ENCODE measurements at regions not wholly inside any gene's neighbourhood (a gene's known extent, or its start where the extent isn't known, plus 50 kb on each side); places are given as distances from the start of the nearest gene placed in this dataset.
"Not testable (repeated sequence)": the region's sequence is repeated elsewhere in the genome, so short reads cannot be mapped to it uniquely, and the experiment has no call there.

DNA sequence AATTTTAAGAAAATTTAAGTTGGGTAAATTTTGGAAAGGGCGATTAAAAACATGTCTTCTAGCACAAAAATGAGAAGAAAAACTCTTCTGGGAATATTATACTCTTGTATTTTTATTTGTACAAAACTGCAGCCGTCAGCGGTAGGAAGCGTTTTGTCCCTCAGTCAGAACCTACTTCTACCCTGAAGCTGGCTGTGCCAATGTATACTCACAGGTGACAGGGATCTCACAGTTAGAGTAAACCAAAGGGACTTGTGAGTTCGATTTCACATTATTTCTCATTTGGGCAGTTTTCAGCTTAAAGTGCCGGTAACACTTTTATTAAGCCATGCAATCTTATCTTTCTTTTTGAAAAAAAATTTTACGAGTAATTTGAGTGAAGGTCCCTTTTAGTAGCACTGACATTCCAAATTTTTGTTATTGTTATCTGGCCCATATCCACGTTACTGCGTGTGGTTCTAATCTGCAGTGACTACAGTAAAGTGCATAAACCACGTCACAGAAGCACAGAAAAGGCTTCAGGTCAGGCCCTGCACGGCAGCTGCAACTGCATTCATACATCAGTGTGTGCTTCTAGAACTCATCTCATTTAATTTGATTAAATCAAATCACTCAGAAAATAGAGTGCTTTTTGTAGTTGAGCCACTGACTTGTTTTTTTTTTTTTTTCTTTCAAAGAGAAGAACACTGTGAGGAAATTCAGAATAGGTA, 387.3 kb downstream of the LIG4 start:
- intact Hi-C loops (cut with micrococcal nuclease), result no loop called here

DNA sequence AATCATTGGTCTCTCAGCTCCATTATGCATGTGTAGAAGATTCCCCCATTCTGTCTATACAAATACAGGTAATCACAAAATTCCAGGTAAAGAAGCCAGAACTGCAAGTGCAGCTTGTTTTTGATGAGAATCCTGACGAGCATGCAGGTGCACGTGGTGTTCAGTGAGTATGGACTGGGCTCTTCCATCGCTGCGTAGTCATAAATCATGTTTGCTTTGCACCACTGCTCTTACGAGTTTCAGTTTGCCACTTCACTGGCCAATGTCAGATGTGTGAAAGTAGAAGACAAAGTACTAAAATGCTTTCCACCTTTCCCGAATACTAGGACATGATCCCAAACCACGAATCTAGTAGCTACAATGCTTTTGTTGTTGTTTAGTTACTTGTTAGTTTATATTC, 390.7 kb downstream of the LIG4 start:
- intact Hi-C loops (cut with micrococcal nuclease), result no loop called here

GRCh38 chr13:107822006-107822405, 393.3 kb downstream of the LIG4 start:
- intact Hi-C loops (cut with micrococcal nuclease), result no loop called here

DNA sequence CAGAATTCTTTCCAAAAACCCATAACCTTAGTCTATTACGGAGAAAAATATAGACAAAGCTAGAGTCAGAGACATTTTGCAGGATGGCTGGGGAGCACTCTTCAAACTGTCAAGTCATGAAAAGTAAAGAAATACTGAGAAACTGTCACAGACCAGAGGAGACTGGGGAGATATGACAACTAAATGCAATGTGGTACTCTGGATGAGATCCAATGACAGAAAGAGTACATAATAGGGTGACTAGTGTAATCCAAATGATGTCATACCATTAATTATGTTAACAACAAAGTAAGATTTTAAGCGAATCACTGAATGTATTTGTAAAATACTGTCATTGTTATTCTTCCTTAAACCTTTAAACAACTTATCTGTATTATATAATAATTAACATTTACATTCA, 393.8 kb downstream of the LIG4 start:
- intact Hi-C loops (cut with micrococcal nuclease), result no loop called here

DNA sequence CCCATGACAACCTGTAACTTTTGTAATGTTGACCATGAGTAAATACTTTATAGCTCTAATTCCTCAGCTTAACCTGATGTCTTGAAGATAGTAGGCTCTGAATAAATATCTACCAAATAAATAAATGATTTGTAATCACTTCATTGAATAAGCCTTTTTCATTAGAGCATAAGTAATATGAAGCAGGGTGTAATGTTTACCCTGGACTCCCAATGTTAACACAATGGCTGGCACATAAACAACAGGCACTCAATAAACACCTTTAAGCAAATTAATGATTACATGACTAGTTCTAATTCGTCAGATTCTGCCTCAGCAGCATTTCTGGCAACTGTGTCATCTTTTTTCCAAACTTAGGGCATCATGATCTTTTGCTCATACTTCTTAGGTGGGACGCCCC, 396.3 kb downstream of the LIG4 start:
- intact Hi-C loops (cut with micrococcal nuclease), result no loop called here

DNA sequence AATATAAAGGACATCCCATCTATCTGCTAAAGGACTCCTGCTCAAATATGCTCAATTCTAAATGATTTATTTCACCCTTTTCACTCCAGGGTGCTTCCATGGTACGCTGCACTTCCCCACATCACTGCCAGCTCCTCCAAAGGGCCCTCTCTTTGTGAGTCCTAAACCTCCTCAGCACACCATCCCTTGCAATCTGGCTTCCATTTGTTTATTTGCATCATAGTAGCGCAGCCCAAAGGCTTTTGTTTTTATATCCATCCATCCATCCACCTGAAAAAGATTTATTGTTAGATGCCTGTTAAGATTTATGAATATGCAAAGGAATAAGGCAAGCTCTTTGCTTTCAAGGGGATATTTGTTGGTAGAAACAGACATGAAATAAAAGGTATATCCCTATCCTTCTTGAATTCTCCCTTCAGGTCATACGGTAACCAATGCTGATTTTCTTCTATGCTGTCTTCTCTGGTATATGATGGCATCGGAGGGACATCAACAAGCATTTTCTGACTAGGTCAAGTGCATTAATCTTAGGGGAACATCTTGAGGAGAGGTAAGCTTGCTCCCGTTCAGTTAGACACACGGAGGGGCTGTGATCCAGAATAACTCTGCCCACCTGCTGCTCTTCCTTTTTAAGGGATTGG, 397.6 kb downstream of the LIG4 start:
- intact Hi-C loops (cut with micrococcal nuclease), result no loop called here

- intact Hi-C loops (cut with micrococcal nuclease), result no loop called here
Measured at GRCh38 chr13:107812014-107812412, 403.3 kb downstream of the LIG4 start.

- intact Hi-C loops (cut with micrococcal nuclease), result no loop called here
Measured at GRCh38 chr13:107811233-107812013, 403.9 kb downstream of the LIG4 start.

DNA sequence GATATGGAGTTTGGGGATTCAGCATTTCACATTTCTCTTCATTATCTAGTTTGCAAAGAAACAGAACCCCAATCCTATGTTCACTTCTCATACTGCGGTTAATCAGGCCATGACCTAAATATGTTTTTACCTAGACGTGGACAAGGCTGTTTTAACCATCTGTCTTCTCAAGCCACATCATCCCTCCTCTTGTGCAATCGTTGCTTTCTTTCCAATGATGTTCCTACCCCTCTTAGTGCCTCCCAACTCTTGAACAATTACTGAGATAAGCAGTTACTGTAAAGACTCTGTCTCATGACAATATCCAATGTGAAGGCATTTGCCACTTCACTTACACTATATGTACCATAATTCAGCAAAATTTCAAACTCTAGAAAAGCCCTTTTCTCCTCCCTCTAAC, 406.2 kb downstream of the LIG4 start:
- intact Hi-C loops (cut with micrococcal nuclease), result no loop called here

GRCh38 chr13:107808389-107808788, 406.9 kb downstream of the LIG4 start:
- intact Hi-C loops (cut with micrococcal nuclease), result no loop called here

GRCh38 chr13:107807306-107808073, 407.8 kb downstream of the LIG4 start:
- intact Hi-C loops (cut with micrococcal nuclease), result no loop called here

DNA sequence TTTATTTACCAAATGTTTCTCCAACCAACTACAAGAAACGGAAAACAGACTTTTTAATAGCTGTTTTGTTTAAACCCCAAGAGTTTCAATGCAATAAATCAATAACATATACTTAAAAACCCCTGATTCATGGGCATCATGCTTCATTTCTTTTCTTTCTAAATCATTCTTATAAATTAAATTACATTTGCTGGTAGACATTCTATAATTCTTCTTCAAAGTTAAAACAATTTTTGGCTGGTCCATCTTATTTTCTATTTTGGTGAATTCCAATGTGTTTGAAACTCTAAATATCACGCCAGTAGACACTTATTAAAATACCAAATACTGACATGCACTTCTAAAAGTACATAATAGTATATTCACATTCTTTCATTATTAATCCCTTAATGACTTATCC, 408.6 kb downstream of the LIG4 start:
- intact Hi-C loops (cut with micrococcal nuclease), result no loop called here

DNA sequence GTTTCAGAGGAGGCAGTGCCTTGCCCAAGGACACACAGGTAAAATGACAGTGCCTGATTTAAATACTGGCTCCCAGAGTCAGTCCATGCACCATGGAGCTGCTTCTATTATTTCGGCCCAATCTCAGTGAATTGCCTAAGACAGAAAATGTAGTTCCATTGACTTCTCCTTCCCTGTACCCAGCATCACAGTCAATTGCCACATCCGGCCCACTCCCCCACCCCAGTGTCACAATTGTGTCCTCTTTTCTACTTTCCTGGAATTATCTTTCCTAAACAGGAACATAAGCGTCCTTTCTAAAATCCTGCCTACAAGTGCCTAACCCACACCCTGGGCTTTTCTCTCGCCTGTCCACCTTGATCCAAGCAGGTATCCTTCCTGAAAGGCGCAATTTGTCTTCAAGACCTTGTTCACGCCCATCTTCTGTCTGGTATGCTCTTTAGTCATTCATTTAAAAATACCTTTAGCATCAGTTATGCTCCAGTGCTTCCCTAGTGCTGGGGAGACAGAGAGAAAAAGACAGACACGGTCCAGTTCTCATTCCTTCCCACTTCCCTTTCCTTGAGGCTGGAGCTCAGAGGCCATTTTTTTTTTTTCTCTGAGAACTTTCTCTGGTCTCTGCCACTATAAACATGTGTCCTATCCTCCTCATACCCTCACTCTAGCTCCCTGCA, 411.4 kb downstream of the LIG4 start:
- intact Hi-C loops (cut with micrococcal nuclease), result no loop called here

GRCh38 chr13:107801621-107802020, 413.7 kb downstream of the LIG4 start:
- intact Hi-C loops (cut with micrococcal nuclease), result no loop called here

DNA sequence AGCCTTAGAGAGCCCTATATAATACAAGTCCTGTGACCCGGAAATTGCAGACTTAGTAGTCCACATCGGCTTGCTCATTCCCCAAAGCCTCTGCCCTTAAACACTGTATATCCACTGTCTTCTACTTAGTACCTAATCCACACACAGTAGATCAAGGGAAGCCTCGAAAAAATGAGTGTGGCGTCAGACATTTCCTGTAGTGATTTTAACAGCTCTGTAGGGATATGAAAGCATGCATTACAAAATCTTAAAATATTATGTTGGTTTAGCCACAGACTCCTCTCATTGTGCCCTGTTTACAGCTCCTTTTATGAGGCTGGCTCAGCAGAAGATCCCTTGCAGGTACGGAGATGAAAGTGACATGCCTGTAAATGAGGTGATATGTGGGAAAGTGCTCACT, 416.3 kb downstream of the LIG4 start:
- intact Hi-C loops (cut with micrococcal nuclease), result no loop called here

DNA sequence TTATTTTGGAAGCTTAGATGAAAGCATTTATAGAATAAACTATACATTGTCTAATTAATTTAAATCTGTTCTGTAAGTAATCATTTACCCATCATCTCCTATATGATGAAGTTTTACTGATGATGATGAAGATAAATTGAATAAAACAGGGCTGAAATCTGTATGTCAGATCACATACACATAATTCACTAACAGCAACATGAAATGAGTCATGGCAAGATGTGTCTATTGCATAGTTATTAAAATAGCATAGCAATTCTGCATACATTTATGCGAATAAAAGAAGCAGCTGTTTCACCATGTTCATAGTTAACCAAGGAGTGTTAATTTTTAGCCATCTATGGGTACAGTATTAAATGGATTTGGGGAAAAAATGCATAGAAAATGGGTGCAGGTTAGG, 424.9 kb downstream of the LIG4 start:
- intact Hi-C loops (cut with micrococcal nuclease), result no loop called here

- intact Hi-C loops (cut with micrococcal nuclease), result no loop called here
Measured at GRCh38 chr13:107788464-107789165, 426.7 kb downstream of the LIG4 start.

DNA sequence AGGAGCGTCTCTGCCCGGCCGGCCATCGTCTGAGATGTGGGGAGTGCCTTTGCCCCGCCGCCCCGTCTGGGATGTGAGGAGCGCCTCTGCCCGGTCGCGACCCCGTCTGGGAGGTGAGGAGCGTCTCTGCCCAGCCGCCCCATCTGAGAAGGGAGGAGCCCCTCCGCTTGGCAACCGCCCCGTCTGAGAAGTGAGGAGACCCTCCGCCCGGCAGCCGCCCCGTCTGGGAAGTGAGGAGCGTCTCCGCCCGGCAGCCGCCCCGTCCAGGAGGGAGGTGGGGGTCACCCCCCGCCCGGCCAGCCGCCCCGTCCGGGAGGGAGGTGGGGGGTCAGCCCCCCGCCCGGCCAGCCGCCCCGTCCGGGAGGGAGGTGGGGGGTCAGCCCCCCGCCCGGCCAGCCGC, 432.7 kb downstream of the LIG4 start:
- intact Hi-C loops (cut with micrococcal nuclease), result not testable (repeated sequence)

DNA sequence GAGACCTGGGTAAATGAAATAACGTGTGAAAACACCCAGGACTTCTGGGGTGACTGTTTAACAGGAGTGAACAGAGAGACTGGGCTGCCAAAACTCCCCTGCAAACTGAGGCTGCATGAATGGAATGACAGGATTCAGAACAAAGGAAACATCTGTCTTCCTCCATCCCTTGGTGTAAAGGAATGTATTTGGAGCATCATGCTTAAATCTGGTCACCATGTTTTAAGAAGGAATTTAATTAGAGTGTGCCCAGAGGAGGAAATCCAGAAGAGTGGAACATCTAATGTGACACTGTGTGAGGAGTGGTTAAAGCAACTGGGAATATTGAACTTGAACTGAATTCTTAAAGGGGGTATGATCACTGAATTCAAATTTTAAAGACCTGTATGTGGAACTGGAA, 437.2 kb downstream of the LIG4 start:
- intact Hi-C loops (cut with micrococcal nuclease), result no loop called here

DNA sequence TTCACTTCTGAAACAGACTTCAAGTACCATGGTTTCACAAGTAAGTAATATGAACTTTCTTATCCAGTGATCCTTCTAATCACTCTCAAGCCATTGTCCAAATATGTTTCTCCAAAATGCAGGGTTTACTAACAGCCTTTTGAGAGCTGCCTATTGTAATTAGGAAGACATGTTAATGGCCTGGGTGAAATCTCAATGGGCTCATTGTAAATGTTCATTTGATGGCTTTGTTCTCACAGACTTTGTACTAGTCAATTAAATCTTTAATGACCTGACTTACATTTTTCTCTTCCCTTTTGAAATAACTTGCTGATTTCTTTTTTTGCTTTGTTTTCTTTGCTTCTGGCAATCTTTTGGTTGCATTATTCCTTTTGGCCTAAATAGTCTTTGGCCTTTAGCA, 444.8 kb downstream of the LIG4 start:
- intact Hi-C loops (cut with micrococcal nuclease), result no loop called here

DNA sequence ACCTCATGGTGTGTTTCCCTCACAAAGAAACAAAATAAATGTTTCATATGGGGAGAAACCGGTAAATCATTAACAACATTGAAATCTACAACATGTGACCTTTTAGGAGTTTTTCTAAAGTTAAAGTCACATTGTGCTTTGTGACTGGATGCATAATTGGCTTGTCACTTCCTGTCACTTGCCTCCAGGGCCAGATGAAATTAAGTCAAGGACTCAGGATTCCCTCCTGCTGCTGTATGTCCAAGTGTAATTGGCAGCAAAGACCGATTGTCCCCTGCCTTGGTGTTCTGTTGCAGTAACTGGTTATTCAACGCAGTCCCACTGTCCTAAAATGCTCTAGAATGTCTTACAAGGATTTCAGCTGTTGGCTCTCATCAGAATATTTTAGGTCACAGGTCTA, 448.2 kb downstream of the LIG4 start:
- intact Hi-C loops (cut with micrococcal nuclease), result no loop called here
